ENCODE measurements at regions not wholly inside any gene's neighbourhood (a gene's known extent, or its start where the extent isn't known, plus 50 kb on each side); places are given as distances from the start of the nearest gene placed in this dataset.
"Not testable (repeated sequence)": the region's sequence is repeated elsewhere in the genome, so short reads cannot be mapped to it uniquely, and the experiment has no call there.

DNA sequence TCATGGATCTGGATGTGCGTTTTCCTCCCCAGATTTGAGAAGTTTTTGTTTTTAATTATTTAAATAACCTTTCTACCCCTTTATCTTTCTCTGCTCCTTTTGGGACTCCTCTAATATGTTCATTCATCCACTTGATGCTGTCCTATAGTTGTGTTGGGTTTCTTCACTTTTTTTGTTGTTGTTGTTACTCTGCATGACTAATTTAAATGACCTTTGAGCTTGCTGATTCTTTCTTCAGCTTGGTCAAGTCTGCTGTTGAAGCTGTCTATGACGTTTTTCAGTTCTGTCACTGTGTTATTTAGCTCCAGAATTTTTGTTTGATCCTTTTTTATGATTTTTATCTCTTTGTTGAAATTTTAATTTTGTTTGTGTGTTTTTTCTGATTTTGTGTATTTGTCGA lies 463.6 kb upstream of the ALCAM start:
- no peak for DNase-seq

DNA sequence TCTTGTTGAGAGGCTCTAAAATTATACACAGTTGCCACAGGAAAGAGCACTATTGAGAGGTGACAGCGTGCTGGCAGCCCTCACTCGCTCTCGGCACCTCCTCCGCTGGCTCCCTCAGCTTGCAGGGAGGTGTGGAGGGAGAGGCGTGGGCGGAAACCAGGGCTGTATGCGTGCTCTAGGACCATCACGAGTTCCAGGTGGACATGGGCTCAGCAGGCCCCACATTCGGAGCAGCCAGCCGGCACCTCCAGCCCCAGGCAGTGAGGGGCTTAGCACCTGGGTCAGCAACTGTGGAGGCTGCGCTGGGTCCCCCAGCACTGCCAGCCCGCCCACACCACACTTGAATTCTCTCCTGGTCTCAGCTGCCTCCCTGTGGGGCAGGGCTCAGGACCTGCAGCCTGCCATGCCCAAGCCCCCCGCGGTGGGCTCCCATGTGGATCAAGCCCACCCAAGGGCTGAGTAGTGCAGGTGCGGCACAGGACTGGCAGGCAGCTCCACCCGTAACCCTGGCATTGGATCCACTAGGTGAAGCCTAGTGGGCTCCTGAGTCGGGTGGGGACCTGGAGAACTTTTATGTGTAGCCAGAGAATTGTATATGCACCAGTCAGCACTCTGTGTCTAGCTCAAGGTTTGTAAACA lies 460.6 kb upstream of the ALCAM start:
- no peak for DNase-seq

DNA sequence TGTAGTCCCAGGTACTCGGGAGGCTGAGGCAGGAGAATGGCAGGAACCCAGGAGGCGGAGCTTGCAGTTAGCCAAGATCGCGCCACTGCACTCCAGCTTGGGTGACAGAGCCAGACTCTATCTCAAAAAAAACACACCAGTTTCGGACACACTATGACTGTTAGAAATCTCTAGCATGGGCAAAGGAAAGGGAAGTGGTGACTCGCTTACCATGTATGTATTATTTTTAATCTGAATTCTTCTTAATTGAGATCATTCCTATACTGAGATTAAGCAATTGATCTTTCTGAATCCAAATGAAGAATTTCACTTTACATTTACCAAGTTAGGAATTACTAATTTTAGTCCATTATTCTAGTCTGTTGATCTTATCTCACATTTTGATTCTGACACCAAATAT lies 459.2 kb upstream of the ALCAM start:
- DNase-seq = no peak

DNA sequence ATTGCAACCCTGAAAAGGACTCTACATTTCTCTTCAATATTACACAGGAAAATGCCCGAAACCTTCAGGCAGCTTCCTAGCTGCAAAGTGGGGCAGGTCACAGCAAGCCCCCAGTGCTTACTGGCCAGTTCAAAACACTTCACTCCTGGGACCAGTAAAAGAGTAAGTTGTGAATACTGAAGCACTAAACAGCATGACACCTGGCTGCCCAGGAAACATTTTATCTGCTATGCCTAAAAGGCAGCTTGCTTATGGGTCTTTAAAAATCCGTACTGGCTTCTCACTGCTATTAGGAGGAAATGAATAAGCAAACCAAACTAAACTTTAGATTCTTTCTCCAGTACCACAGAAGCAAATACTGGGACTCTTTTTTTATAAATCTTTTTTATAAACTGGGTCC lies 457.9 kb upstream of the ALCAM start:
- peak; percentile 86 for DNase-seq

DNA sequence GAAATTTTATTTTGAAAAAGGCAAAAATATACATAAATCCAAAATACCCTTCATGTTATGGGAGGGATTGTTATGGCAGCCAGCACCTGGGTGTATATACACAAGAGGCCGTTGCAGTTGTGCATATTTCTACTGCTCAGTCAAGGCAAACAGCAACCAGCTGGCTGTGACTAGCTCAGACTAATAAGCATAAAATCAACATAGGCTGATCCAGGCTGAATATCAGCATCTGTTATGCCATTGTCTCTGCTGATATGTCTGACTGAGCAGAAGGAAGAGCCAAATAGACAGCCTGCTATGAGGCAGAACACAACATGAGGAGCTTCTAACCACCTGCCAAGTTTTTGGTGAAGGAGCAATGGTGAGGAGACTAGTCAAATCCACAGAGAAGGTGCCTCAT lies 457.5 kb upstream of the ALCAM start:
- peak; percentile 100 for DNase-seq

DNA sequence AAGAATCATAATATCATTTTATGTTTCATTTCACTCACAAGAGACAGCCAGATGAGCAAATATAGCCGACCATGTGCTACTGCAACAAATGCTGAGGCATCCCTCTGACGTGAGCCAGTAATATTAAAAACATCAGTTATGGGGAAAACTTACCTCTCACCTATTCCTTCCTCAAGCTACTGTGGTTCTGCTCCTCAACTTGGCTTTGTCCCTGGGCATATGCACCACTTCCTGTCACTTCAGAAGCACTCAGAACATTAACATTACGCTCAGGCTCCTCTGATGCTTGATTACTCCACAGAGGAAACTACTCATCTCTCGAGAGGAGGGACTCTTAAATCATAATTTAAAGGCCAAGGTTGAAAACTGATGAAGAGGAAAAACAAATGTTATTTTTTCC lies 457.0 kb upstream of the ALCAM start:
- DNase-seq = peak; percentile 91

DNA sequence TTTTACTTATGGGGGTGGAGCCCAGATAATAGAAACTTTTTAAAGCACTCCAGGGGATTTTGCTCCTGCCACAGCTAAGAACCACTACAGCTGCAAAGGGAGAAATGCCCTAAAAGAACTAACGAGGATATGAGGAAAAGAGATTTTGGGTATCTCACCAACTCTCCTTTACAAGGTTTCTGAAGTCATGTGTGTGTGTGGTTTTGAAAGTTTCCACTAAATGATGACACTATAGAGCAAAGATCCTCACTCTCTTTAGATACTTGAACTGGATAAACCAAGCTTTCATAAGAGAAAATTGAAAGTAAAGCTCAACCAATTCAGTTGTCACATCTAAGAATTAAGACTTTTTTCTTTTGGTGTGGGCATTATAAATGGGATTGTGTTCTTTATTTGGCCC lies 455.3 kb upstream of the ALCAM start:
- DNase-seq = no peak

DNA sequence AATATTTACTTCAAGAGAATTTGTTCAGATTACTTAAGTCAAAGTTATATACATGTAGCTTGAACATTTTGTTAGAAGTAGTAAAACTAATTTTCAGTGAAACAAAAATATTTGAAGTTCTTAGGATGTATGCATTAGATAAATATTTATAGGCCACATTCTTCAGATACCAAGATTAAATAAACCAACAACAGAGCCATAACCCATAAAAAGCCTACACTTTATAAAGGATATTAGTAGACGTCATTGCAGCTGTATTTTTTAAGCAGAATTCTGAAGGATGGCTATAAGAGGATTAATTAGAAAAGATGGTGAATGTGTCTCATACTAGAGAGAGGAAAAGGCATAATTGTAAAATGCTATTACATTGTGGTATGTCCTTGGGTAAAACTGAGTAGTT lies 449.7 kb upstream of the ALCAM start:
- no peak for DNase-seq

DNA sequence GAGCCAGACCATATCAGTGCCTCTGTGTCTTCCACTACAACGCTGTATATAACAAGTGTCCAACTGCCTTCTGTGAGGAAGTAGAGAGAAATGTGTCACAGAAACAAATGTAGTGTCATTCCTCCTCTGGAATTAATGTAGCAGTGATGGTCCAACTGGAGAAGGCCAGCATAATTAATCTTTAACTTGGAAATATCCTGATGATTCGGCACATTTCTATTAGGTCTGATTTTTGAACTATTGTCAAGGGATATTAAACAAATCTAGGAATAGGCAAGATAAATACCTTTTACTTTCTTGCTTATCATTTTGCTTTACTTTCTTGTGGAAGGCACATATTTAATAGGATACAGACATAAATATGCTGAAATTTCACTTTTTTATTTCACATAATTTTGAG lies 446.2 kb upstream of the ALCAM start:
- DNase-seq = no peak

DNA sequence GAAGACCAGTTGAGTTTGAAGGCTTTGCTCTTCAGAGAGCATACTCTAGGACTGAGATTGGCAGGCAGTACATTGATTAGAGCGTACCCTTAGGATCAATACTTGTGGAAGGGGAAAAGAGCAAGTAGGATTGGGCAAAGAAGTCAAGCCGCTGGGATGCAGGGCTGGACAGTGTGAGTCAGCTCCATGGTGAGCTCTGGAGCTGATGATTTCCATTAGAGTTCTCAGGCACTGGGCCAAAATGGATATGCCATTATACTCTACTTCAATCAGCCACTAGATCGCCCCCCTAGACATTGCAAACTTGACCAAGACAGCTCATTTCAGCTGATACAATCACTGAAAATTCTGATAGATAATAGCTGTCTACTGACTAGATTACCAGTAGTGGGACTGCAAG lies 432.7 kb upstream of the ALCAM start:
- no peak for DNase-seq

DNA sequence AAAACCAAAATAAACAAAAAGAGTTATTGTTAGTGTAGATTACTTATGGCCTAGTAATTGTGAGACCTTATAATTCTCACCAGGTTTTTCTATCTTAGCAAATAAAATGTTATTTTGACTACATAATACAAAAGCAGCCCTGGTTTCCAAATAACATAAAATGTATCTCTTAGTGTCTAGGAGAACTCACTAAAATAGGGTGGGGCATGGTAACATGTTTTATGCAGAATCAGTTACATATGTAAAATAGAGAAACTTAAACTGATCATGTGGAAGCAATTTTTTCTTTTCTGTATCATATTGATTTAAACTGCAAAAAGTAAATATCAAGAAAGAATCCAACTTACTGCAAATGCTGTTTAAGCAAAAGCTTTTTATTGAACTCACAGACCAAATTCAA lies 431.1 kb upstream of the ALCAM start:
- no peak for DNase-seq

DNA sequence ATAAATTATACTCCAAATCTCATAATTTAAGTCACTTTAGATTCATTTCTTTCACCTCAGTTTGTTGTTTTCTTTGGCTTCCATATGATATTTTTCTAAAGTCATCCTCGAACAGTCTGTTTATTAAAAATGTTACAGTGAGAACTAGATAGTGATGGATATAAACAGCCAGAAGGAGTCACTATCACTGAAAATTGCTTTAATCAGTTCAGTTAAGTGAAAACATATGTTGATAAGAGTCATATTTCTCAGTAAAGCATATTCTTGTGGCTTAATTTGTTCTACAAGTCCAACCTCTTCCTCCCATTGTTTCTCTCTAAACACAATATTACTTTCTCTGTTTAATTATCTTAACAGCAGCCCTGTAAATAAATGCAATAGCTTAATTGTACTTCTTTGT lies 427.5 kb upstream of the ALCAM start:
- peak; percentile 38 for DNase-seq

DNA sequence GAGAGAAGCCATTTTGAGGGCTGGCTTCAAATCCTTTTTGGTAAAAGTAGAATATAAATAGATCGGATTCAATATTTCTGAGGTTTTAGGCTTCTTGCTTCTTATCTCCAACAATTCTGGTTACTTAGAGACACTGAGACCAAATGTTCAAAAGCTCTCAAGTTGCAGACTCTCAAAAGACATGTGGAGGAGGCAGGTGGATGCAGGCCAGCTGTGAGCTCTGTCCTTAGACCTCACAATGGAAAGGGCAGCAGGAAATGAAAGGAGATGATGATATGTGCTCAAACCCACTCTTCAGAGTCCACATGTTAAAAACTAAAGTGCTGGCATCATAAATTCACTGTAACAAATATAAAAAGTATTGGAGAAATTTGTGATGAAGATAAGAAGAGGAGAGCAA lies 424.9 kb upstream of the ALCAM start:
- no peak for DNase-seq

DNA sequence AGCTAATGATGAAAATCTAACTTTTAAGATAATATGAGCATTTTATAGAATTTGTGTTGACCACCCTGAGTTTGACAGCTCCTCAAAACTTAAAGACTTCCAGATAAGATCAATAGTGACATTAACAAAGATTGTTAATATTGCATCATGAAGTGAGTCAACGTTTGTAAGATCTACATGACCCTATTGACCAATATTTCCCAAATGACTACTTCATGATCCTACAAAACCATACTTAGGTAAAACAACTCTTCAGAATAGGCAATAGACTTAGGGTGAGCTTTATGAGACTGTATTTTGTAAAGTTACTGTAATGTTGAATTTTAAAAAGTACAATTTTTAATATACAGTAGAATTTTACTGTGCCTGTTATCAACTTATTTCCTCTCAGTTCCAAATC lies 422.7 kb upstream of the ALCAM start:
- no peak for DNase-seq

DNA sequence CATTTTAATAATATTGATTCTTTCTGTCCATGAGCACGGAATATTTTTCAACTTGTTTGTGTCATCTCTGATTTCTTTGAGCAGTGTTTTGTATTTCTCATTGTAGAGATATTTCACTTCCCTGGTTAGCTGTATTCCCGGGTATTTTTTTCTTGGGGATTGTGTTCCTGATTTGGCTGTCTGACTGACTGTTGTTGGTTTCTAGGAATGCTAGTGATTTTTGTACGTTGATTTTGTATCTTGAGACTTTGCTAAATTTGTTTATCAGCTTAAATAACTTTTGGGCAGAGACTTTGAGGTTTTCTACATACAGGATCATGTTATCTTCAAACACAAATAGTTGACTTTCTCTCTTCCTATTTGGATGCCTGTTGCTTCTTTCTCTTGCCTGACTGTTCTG lies 418.8 kb upstream of the ALCAM start:
- no peak for DNase-seq

DNA sequence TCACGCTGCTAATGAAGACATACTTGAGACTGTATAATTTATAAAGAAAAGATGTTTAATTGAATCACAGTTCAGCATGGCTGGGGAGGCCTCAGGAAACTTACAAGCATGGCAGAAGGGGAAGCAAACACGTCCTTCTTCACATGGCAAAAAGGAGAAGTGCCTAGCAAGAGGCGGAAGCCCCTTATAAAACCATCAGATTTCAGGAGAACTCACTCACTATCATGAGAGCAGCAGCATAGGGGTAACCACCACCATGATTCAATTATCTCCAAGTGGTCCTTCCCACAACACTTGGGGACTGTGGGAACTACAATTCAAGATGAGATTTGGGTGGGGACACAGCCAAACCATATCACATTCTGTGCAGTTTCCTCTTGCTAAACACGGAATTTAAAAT lies 416.9 kb upstream of the ALCAM start:
- not testable (repeated sequence) for DNase-seq

DNA sequence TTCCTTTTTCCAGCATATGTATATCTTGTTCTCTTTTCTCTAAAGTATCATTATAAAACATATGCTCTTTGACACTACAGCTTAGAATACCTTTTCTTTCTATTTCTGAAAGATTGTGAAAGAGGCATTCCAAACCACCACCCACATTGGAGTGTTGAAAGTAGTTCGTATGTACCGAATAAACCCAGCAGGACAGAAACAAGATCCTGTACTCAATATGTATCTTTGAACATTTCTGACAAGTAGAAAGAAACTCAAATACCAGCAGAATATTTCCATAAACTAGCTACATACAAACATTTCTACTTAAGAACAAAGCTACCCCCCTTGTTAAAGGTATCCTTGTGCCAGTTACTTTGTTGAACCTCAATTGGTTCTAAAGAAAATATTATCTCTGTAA lies 415.3 kb upstream of the ALCAM start:
- DNase-seq = no peak

DNA sequence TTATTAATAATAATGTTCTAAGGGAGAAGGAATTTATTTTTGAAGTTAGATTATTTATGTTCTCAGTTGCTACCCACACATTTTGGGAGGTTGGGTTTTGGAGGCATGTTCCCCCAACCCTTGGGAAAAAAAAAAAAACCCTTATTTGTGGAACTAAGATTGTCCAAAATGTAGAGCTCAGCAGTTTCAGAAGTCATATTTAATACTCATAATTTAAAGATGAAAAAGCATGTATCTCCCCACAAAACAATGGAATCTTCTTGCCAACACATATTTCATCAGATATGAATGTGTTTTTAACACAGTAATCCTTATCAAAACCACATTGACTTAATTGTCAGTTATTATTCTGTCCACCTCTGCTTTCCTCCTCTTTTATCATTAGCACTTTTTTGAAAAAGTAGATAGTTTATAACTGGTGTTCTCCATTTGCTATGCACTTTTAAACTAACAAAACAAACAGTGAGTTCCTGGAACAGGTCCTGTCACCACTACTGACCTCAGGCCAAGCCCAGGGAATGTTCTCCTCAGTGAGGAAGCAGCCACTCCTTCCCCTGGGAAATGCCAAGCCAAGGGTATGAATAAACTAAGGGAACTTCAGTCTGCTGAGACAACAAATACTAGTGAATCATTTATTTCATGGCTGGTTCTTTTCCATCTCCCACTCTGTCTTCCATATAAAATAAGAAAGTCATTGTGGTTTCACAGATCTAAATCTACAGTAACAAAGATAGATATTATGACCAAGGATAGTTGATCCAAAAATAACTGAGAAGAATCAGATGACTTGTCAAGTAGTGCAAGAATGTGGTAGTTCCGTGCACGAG lies 414.4 kb upstream of the ALCAM start:
- no peak for DNase-seq

DNA sequence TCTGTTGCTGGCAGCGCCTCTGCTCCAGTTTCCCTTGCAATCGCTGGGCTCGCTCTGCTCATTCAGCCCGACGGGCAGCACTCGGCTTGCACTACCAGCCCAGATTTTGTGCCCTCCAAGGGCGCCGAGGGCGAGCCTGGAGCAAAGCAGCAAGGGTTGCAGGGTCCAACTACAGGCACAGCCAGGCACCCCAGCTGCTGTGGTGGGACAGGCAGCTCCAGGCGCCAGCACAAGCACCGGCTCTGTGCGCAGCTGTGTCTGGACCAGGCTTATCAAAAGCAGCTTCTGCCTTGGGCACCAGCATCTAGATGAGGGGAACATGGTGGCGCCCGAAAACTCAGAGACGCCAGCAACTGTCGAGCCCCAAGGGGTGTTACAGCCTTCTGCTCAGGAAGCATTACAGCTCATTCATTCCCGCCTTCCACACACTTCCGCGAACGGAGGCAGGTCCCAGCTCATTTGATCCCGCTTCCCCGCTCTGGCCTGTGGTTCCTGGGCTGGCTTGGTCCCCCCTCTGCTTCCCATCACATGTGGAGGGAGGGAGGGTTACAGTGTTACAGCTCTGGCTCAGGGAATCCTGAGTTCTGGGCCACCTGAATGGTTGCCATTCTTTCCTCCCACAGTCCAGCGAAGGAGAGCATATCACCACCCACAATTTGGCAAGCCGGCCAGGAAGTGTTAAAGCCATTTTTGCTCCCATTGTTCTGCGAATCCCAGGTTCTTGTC lies 409.9 kb upstream of the ALCAM start:
- no peak for DNase-seq

DNA sequence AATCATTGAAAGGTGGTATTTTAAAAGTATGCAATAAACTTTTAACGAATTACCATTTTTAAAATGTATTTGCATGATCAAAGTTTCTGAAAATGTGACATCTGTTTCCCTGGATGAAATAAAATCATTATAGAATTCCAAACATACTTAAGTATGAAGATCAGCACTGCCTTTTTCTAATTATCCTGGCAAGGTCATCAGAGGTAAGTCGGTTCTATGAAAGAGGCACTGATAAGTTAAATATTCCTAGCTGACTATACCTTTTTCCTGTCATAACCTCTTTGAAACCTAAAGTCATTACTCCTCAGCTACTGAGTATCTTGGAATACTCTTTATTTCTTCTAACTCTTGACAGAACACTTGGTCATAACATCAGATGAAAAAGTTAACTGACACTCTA lies 406.1 kb upstream of the ALCAM start:
- DNase-seq = no peak

DNA sequence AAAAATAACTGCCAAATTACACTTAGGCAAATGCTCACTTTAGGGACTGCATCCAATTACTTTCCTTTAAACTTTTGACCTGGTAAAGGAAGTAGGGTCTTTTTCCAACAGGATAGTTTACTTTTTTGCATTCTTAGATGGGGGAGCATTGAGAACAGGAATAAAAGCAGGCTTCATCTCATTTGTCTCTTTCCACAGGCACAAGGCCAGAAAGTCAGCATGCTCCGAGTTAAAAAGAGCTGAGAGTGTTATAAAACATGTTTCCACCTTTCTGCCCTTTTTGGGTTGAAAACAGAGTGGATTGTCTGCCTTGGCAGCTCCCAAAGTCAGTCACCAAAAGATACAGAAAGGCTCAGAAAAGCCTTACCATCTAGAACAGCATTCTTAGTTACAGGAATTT lies 404.9 kb upstream of the ALCAM start:
- DNase-seq = no peak

DNA sequence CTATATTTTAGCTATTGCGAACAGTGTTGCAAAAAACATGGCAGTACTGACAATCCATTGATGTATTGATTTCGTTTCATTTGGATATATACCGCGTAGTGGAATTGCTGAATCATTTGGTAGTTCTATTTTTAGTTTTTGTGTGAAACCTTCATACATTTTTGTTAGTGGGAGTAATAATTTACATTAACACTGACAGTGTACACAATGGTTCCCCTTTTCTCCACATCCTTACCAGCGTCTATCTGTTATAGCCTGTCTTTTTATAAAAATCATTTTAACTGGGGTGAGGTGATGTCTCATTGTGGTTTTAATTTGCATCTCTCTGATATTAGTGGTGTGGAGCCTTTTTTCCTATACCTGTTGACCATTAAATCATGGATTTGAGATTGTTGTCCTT lies 392.4 kb upstream of the ALCAM start:
- no peak for DNase-seq

DNA sequence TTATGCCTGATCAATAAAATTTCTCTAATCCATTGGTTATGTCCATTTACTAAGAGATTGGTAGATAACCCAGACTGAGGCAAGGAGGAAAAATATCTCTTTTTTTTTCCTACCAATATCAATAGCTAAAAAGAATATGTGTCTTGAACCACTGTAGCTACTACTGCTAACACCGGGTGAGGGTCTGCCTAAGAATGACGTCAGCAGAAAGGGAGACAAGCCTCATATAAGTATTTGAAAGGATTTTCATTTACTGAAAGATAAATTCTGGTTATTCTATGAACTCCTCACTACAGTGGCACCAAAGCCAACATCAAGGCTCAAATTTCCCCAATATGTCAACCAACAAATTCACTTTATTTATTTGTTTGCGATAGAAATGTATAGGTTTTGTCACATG lies 389.0 kb upstream of the ALCAM start:
- no peak for DNase-seq

DNA sequence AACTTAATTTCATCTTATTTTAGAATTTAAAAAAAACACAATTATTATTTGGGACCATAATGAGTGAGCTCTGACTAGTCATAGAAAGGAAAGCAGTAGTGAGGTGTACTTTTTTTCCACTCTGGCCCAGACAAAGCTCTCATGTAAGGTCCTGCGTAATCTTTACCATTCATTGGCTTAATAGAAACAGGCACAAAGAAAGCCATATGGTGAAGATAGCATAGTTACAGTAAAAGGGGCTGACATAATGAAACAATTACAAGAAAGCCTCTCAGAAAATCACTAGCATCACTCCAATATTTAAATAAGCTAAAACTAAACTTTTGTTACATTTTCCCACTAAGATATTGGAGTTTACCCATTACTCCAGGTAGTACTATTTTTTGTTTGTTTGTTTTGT lies 384.6 kb upstream of the ALCAM start:
- DNase-seq = no peak
